Astrocyte of the hippocampus (primary cell): ENCODE measurements at regions not wholly inside any gene's neighbourhood (a gene's known extent, or its start where the extent isn't known, plus 50 kb on each side); places are given as distances from the start of the nearest gene placed in this dataset.
"Not testable (repeated sequence)": the region's sequence is repeated elsewhere in the genome, so short reads cannot be mapped to it uniquely, and the experiment has no call there.

Experiments used
- DNase-seq: peaks from one replicate; pipeline ENCODE4 v3.0.0; 2011; ENCODE audit warnings: low read depth, low spot score

GRCh38 chr21:13923175-13923574, 287.6 kb downstream of the LIPI start:
- not testable (repeated sequence) for DNase-seq

- not testable (repeated sequence) for DNase-seq
Measured at GRCh38 chr21:13921455-13921854, 289.3 kb downstream of the LIPI start.

GRCh38 chr21:13907385-13907784, 297.8 kb downstream of the POTED start:
- not testable (repeated sequence) for DNase-seq

GRCh38 chr21:13896596-13897247, 287.1 kb downstream of the POTED start:
- DNase-seq = not testable (repeated sequence)

- DNase-seq = not testable (repeated sequence)
Measured at GRCh38 chr21:13893617-13894016, 284.0 kb downstream of the POTED start.

- DNase-seq = not testable (repeated sequence)
Measured at GRCh38 chr21:13893025-13893424, 283.4 kb downstream of the POTED start.

- DNase-seq = not testable (repeated sequence)
Measured at GRCh38 chr21:13892146-13892751, 282.7 kb downstream of the POTED start.

GRCh38 chr21:13889176-13889575, 279.6 kb downstream of the POTED start:
- not testable (repeated sequence) for DNase-seq

GRCh38 chr21:13883641-13884395, 274.2 kb downstream of the POTED start:
- DNase-seq = not testable (repeated sequence)

GRCh38 chr21:13877503-13877902, 267.9 kb downstream of the POTED start:
- not testable (repeated sequence) for DNase-seq

- not testable (repeated sequence) for DNase-seq
Measured at GRCh38 chr21:13876999-13877398, 267.4 kb downstream of the POTED start.

- DNase-seq = not testable (repeated sequence)
Measured at GRCh38 chr21:13874001-13874400, 264.4 kb downstream of the POTED start.

- DNase-seq = no peak
Measured at GRCh38 chr21:13854638-13855037, 245.1 kb downstream of the POTED start.

- not testable (repeated sequence) for DNase-seq
Measured at GRCh38 chr21:13850808-13851207, 241.2 kb downstream of the POTED start.

GRCh38 chr21:13849489-13849888, 239.9 kb downstream of the POTED start:
- DNase-seq = not testable (repeated sequence)

- DNase-seq = not testable (repeated sequence)
Measured at GRCh38 chr21:13846718-13847117, 237.1 kb downstream of the POTED start.

GRCh38 chr21:13844574-13844973, 235.0 kb downstream of the POTED start:
- not testable (repeated sequence) for DNase-seq

GRCh38 chr21:13843081-13843480, 233.5 kb downstream of the POTED start:
- DNase-seq = not testable (repeated sequence)

- DNase-seq = not testable (repeated sequence)
Measured at GRCh38 chr21:13827666-13828065, 218.1 kb downstream of the POTED start.

GRCh38 chr21:13827201-13827600, 217.6 kb downstream of the POTED start:
- DNase-seq = no peak

- not testable (repeated sequence) for DNase-seq
Measured at GRCh38 chr21:13826511-13826910, 216.9 kb downstream of the POTED start.

GRCh38 chr21:13825218-13825778, 215.7 kb downstream of the POTED start:
- not testable (repeated sequence) for DNase-seq
